OCI-M2 (cell line): ENCODE measurements at regions not wholly inside any gene's neighbourhood (a gene's known extent, or its start where the extent isn't known, plus 50 kb on each side); places are given as distances from the start of the nearest gene placed in this dataset.

Experiments
- DNase-seq: peaks from one replicate; lab custom pipeline; 2025; ENCODE audit not compliant: unreplicated experiment; lab: John Stamatoyannopoulos, UW

GRCh38 chr2:157179324-157180105 is 78.0 kb upstream of the GALNT5 start:
- no peak for DNase-seq

GRCh38 chr2:157180359-157180758 is 77.1 kb upstream of the GALNT5 start:
- DNase-seq: no peak

GRCh38 chr2:157181234-157181633 is 76.3 kb upstream of the GALNT5 start:
- DNase-seq: no peak

GRCh38 chr2:157182204-157182709 is 75.2 kb upstream of the GALNT5 start:
- peak; percentile 16 for DNase-seq

- no peak for DNase-seq
Measured at GRCh38 chr2:157182834-157183396, 74.6 kb upstream of the GALNT5 start.

- DNase-seq: no peak
Measured at GRCh38 chr2:157184161-157184895, 73.2 kb upstream of the GALNT5 start.

GRCh38 chr2:157185476-157186227 is 71.9 kb upstream of the GALNT5 start:
- DNase-seq: no peak

- DNase-seq: no peak
Measured at GRCh38 chr2:157190151-157190550, 67.4 kb upstream of the GALNT5 start.

GRCh38 chr2:157191186-157191585 is 66.3 kb upstream of the GALNT5 start:
- no peak for DNase-seq

- DNase-seq: no peak
Measured at GRCh38 chr2:157192445-157193423, 64.8 kb upstream of the GALNT5 start.

- DNase-seq: no peak
Measured at GRCh38 chr2:157193461-157193860, 64.0 kb upstream of the GALNT5 start.

- DNase-seq: no peak
Measured at GRCh38 chr2:157194097-157194688, 63.3 kb upstream of the GALNT5 start.

GRCh38 chr2:157194844-157195243 is 62.7 kb upstream of the GALNT5 start:
- no peak for DNase-seq

GRCh38 chr2:157196956-157197355 is 60.5 kb upstream of the GALNT5 start:
- DNase-seq: no peak

- no peak for DNase-seq
Measured at GRCh38 chr2:157197848-157198247, 59.7 kb upstream of the GALNT5 start.

- no peak for DNase-seq
Measured at GRCh38 chr2:157203651-157204050, 53.9 kb upstream of the GALNT5 start.

GRCh38 chr2:157204401-157204800 is 53.1 kb upstream of the GALNT5 start:
- DNase-seq: no peak

GRCh38 chr2:157206916-157207315 is 50.6 kb upstream of the GALNT5 start:
- DNase-seq: no peak
